ENCODE measurements at regions not wholly inside any gene's neighbourhood (a gene's known extent, or its start where the extent isn't known, plus 50 kb on each side); places are given as distances from the start of the nearest gene placed in this dataset.
"Not testable (repeated sequence)": the region's sequence is repeated elsewhere in the genome, so short reads cannot be mapped to it uniquely, and the experiment has no call there.

DNA sequence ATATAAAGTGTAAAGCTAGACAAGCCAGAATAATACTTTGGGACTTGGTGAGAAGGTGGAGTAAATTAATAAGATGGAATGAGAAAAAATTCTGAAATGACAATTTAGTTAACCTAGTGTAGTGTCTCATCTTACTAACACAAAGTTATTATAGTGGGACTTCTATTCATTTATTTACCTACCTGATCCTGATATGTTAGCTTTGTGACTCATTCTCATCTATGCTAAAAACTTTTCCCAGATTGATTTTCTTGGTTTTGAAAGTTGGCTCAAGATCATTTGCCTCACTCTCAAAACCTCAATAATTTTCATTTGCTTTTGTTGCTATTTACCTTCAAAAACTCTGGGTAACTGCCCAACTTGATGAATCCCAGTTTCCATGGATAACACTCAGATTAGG is 698.6 kb downstream of the SH3BGRL start:
- no peak overlapping the region for H3K9ac ChIP-seq (ENCODE audit: low read length)
- no peaks in the 10 kb centered on the region for H3K27me3 ChIP-seq (replicated peaks; ENCODE audit: insufficient read depth, low read length)
- no peaks in the 10 kb centered on the region for H4K20me1 ChIP-seq (ENCODE audit: insufficient read depth, low read length)
- DNase-seq: no peak
- no peaks in the 10 kb centered on the region for H3K9me2 ChIP-seq (replicated peaks; ENCODE audit: insufficient read depth, low read length)
- H3F3A ChIP-seq (ENCODE audit: insufficient read depth, low read length): no peaks in the 10 kb centered on the region
- TF ChIP-seq EZH2 (optimal IDR thresholded peaks at IDR 0.05; ENCODE audit: low read depth, low read length): no peak
- no peak for TF ChIP-seq EZH2phosphoT487 (IDR thresholded peaks at IDR 0.05; ENCODE audit: low read length)
- TF ChIP-seq, protein P1, sequence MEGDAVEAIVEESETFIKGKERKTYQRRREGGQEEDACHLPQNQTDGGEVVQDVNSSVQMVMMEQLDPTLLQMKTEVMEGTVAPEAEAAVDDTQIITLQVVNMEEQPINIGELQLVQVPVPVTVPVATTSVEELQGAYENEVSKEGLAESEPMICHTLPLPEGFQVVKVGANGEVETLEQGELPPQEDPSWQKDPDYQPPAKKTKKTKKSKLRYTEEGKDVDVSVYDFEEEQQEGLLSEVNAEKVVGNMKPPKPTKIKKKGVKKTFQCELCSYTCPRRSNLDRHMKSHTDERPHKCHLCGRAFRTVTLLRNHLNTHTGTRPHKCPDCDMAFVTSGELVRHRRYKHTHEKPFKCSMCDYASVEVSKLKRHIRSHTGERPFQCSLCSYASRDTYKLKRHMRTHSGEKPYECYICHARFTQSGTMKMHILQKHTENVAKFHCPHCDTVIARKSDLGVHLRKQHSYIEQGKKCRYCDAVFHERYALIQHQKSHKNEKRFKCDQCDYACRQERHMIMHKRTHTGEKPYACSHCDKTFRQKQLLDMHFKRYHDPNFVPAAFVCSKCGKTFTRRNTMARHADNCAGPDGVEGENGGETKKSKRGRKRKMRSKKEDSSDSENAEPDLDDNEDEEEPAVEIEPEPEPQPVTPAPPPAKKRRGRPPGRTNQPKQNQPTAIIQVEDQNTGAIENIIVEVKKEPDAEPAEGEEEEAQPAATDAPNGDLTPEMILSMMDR (IDR thresholded peaks at IDR 0.05; ENCODE audit: low read length): no peak
- H3K4me1 ChIP-seq (ENCODE audit: low read length): no peaks in the 10 kb centered on the region
- H3K4me2 ChIP-seq (ENCODE audit: low read depth, low read length): no peak overlapping the region
- no peaks in the 10 kb centered on the region for H3K79me2 ChIP-seq (ENCODE audit: low read length)
- H3K36me3 ChIP-seq (replicated peaks; ENCODE audit: insufficient read depth, low read length): no peaks in the 10 kb centered on the region
- H3K27ac ChIP-seq (ENCODE audit: low read length): no peak overlapping the region
- no peak overlapping the region for H2AFZ ChIP-seq (ENCODE audit: low read length)
- H3K4me3 ChIP-seq (ENCODE audit: low read length): no peak overlapping the region
- no peaks in the 10 kb centered on the region for H3K9me3 ChIP-seq (replicated peaks; ENCODE audit: insufficient read depth, low read length)

DNA sequence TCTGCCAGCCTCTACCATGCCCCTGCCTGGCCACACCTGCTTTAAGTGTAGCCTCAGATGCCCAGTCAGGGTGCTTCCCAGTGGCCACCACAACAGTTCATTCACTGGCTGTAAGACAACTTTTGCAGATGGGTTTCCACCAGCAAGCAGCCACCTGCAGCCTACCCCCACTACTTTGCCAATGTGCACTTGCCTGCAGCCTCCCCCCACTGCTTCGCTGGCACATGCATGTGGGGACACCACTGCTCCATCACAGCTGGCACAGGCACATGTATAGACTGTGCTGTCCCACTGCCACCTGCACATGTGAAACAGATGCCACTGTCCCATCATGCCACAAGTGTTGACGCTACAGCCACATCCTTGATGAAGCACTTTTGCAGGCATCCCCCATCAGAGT is 723.9 kb downstream of the SH3BGRL start:
- H2AFZ ChIP-seq (ENCODE audit: low read length): no peak overlapping the region
- no peaks in the 10 kb centered on the region for H4K20me1 ChIP-seq (ENCODE audit: insufficient read depth, low read length)
- DNase-seq: peak; percentile 67
- H3K36me3 ChIP-seq (replicated peaks; ENCODE audit: insufficient read depth, low read length): no peaks in the 10 kb centered on the region
- no peaks in the 10 kb centered on the region for H3F3A ChIP-seq (ENCODE audit: insufficient read depth, low read length)
- H3K9me3 ChIP-seq (replicated peaks; ENCODE audit: insufficient read depth, low read length): no peaks in the 10 kb centered on the region
- no peak overlapping the region for H3K4me3 ChIP-seq (ENCODE audit: low read length)
- H3K79me2 ChIP-seq (ENCODE audit: low read length): no peaks in the 10 kb centered on the region
- no peaks in the 10 kb centered on the region for H3K4me1 ChIP-seq (ENCODE audit: low read length)
- TF ChIP-seq, protein P1 (IDR thresholded peaks at IDR 0.05; ENCODE audit: low read length): no peak
- TF ChIP-seq EZH2phosphoT487 (IDR thresholded peaks at IDR 0.05; ENCODE audit: low read length) (no peak), EZH2 (optimal IDR thresholded peaks at IDR 0.05; ENCODE audit: low read depth, low read length) (no peak)
- no peaks in the 10 kb centered on the region for H3K9me2 ChIP-seq (replicated peaks; ENCODE audit: insufficient read depth, low read length)
- H3K27me3 ChIP-seq (replicated peaks; ENCODE audit: insufficient read depth, low read length): no peaks in the 10 kb centered on the region
- H3K4me2 ChIP-seq (ENCODE audit: low read depth, low read length): no peak overlapping the region
- no peak overlapping the region for H3K27ac ChIP-seq (ENCODE audit: low read length)
- H3K9ac ChIP-seq (ENCODE audit: low read length): no peak overlapping the region

- not testable (repeated sequence) for H3K27me3 ChIP-seq (replicated peaks; ENCODE audit: insufficient read depth, low read length); H3K4me2 ChIP-seq (ENCODE audit: low read depth, low read length); DNase-seq; H3K79me2 ChIP-seq (ENCODE audit: low read length); H3K9ac ChIP-seq (ENCODE audit: low read length); H2AFZ ChIP-seq (ENCODE audit: low read length); H3K27ac ChIP-seq (ENCODE audit: low read length); H3K4me3 ChIP-seq (ENCODE audit: low read length); H3K9me3 ChIP-seq (replicated peaks; ENCODE audit: insufficient read depth, low read length); H3F3A ChIP-seq (ENCODE audit: insufficient read depth, low read length); H4K20me1 ChIP-seq (ENCODE audit: insufficient read depth, low read length); H3K36me3 ChIP-seq (replicated peaks; ENCODE audit: insufficient read depth, low read length); H3K9me2 ChIP-seq (replicated peaks; ENCODE audit: insufficient read depth, low read length); H3K4me1 ChIP-seq (ENCODE audit: low read length)
Observed at GRCh38 chrX:81945911-81946310, 744.0 kb downstream of the SH3BGRL start.

GRCh38 chrX:81957318-81957717 is 755.4 kb downstream of the SH3BGRL start:
- no peaks in the 10 kb centered on the region for H3K79me2 ChIP-seq (ENCODE audit: low read length)
- no peaks in the 10 kb centered on the region for H4K20me1 ChIP-seq (ENCODE audit: insufficient read depth, low read length)
- no peak overlapping the region for H2AFZ ChIP-seq (ENCODE audit: low read length)
- no peaks in the 10 kb centered on the region for H3F3A ChIP-seq (ENCODE audit: insufficient read depth, low read length)
- H3K27ac ChIP-seq (ENCODE audit: low read length): no peak overlapping the region
- TF ChIP-seq, protein P1 (IDR thresholded peaks at IDR 0.05; ENCODE audit: low read length): no peak
- TF ChIP-seq EZH2phosphoT487 (IDR thresholded peaks at IDR 0.05; ENCODE audit: low read length) (no peak), EZH2 (optimal IDR thresholded peaks at IDR 0.05; ENCODE audit: low read depth, low read length) (no peak)
- no peak overlapping the region for H3K9ac ChIP-seq (ENCODE audit: low read length)
- no peak overlapping the region for H3K4me2 ChIP-seq (ENCODE audit: low read depth, low read length)
- no peaks in the 10 kb centered on the region for H3K9me3 ChIP-seq (replicated peaks; ENCODE audit: insufficient read depth, low read length)
- no peak for DNase-seq
- H3K4me3 ChIP-seq (ENCODE audit: low read length): no peak overlapping the region
- no peaks in the 10 kb centered on the region for H3K9me2 ChIP-seq (replicated peaks; ENCODE audit: insufficient read depth, low read length)
- peaks cover 5% of the 10 kb centered on the region; the same call in 1 of the 2 replicates for H3K4me1 ChIP-seq (ENCODE audit: low read length)
- no peaks in the 10 kb centered on the region for H3K36me3 ChIP-seq (replicated peaks; ENCODE audit: insufficient read depth, low read length)
- H3K27me3 ChIP-seq (replicated peaks; ENCODE audit: insufficient read depth, low read length): no peaks in the 10 kb centered on the region

Measured in MM.1S (cell line).